GM23338 (cell line): ENCODE measurements at regions not wholly inside any gene's neighbourhood (a gene's known extent, or its start where the extent isn't known, plus 50 kb on each side); places are given as distances from the start of the nearest gene placed in this dataset.

ENCODE experiments used
- ATAC-seq: fragments of 200-7000 bp; cut with Tn5 transposase; 3 replicates; pipeline ENCODE4 v1.9.1; 2020
- DNase-seq: peaks from one replicate; pipeline ENCODE4 v3.0.0-alpha.2; 2015; ENCODE audit warnings: low spot score
- H2AFZ ChIP-seq: fragments of 200-600 bp; sonication (generic); 2 replicates; pipeline ENCODE4 v1.8.0; 2016; ENCODE audit warnings: antibody characterized with exemption, mild to moderate bottlenecking, moderate library complexity
- H3F3A ChIP-seq: fragments of 200-600 bp; sonication (generic); replicated peaks from 2 replicates; pipeline ENCODE4 v1.8.0; 2017; ENCODE audit warnings: antibody characterized with exemption, mixed run types, low read depth
- H3K27ac ChIP-seq: fragments of 200-600 bp; sonication (generic); 2 replicates; pipeline ENCODE4 v1.6.1; 2016; ENCODE audit warnings: low read depth
- H3K27me3 ChIP-seq: fragments of 200-600 bp; sonication (generic); 2 replicates; pipeline ENCODE4 v1.8.0; 2016; ENCODE audit warnings: mild to moderate bottlenecking, mixed run types, moderate library complexity; ENCODE audit not compliant: insufficient read depth
- H3K36me3 ChIP-seq: fragments of 200-600 bp; sonication (generic); 2 replicates; pipeline ENCODE4 v1.8.0; 2016; ENCODE audit warnings: mild to moderate bottlenecking; ENCODE audit not compliant: insufficient read depth
- H3K4me1 ChIP-seq: fragments of 200-600 bp; sonication (generic); 2 replicates; pipeline ENCODE4 v1.8.0; 2016; ENCODE audit warnings: mild to moderate bottlenecking, moderate library complexity; ENCODE audit not compliant: insufficient read depth
- H3K4me2 ChIP-seq: fragments of 200-600 bp; sonication (generic); 2 replicates; pipeline ENCODE4 v1.7.1; 2017; ENCODE audit warnings: mixed run types
- H3K4me3 ChIP-seq: fragments of 200-600 bp; sonication (generic); 2 replicates; pipeline ENCODE4 v1.6.1; 2016; ENCODE audit warnings: mixed run types
- H3K79me2 ChIP-seq: fragments of 200-600 bp; sonication (generic); replicated peaks from 2 replicates; pipeline ENCODE4 v1.8.0; 2017; ENCODE audit warnings: mild to moderate bottlenecking; ENCODE audit not compliant: insufficient read depth
- H3K9me2 ChIP-seq: fragments of 200-600 bp; sonication (generic); 2 replicates; pipeline ENCODE4 v1.8.0; 2017; ENCODE audit not compliant: insufficient read depth
- H4K20me1 ChIP-seq: fragments of 200-600 bp; sonication (generic); replicated peaks from 2 replicates; pipeline ENCODE4 v1.8.0; 2017; ENCODE audit warnings: mild to moderate bottlenecking; ENCODE audit not compliant: insufficient read depth
- H3K27ac Mint-ChIP-seq: 2 replicates; pipeline ENCODE4 v1.8.0; 2020; ENCODE audit warnings: inconsistent platforms, mild to moderate bottlenecking, moderate library complexity, mixed read lengths
- H3K27me3 Mint-ChIP-seq: 3 replicates; pipeline ENCODE4 v1.8.0; 2022; ENCODE audit warnings: low read depth, mild to moderate bottlenecking, moderate library complexity, mixed read lengths, inconsistent platforms; ENCODE audit not compliant: insufficient read depth, poor library complexity
- H3K36me3 Mint-ChIP-seq: 3 replicates; pipeline ENCODE4 v1.8.0; 2021; ENCODE audit warnings: low read depth, mild to moderate bottlenecking, inconsistent platforms, moderate library complexity, mixed read lengths
- H3K4me1 Mint-ChIP-seq: 3 replicates; pipeline ENCODE4 v1.8.0; 2020; ENCODE audit warnings: mild to moderate bottlenecking, inconsistent platforms, mixed read lengths
- H3K4me3 Mint-ChIP-seq: 3 replicates; pipeline ENCODE4 v1.8.0; 2021; ENCODE audit warnings: moderate library complexity, mild to moderate bottlenecking, inconsistent platforms, mixed read lengths
- H3K9me3 Mint-ChIP-seq: 3 replicates; pipeline ENCODE4 v1.8.0; 2020; ENCODE audit warnings: moderate library complexity, mild to moderate bottlenecking, inconsistent platforms, mixed read lengths
- CREB1 ChIP-seq: fragments of 250-450 bp; sonication (Bioruptor Pico); IDR thresholded peaks from 2 replicates; pipeline ENCODE4 v1.5.0; 2020; ENCODE audit warnings: low read depth, mild to moderate bottlenecking, moderate library complexity
- EZH2 ChIP-seq: fragments of 200-600 bp; sonication (generic); IDR thresholded peaks from one replicate; pipeline ENCODE4 v1.8.0; 2017; ENCODE audit warnings: antibody characterized with exemption, mild to moderate bottlenecking, low read depth; ENCODE audit not compliant: unreplicated experiment
- EZH2phosphoT487 ChIP-seq: fragments of 200-600 bp; sonication (generic); IDR thresholded peaks from one replicate; pipeline ENCODE4 v1.8.1; 2018; ENCODE audit warnings: antibody characterized with exemption; ENCODE audit not compliant: unreplicated experiment
- JUNB ChIP-seq: IDR thresholded peaks from one replicate; pipeline ENCODE4 v1.6.1; 2016; ENCODE audit warnings: antibody characterized with exemption; ENCODE audit not compliant: unreplicated experiment
- NANOG ChIP-seq: IDR thresholded peaks from 2 replicates; pipeline ENCODE4 v1.6.1; 2016; ENCODE audit warnings: antibody characterized with exemption, borderline replicate concordance
- POLR2AphosphoS5 ChIP-seq: IDR thresholded peaks from 2 replicates; pipeline ENCODE4 v1.6.1; 2016; ENCODE audit warnings: antibody characterized with exemption, low read depth
- STAT1 ChIP-seq: IDR thresholded peaks from one replicate; pipeline ENCODE4 v1.6.1; 2016; ENCODE audit warnings: antibody characterized with exemption; ENCODE audit not compliant: unreplicated experiment
- ZNF114 ChIP-seq: fragments of 250-450 bp; sonication (Bioruptor Pico); IDR thresholded peaks from 2 replicates; pipeline ENCODE4 v1.5.0; 2020; ENCODE audit warnings: mild to moderate bottlenecking, moderate library complexity
- ZNF331 ChIP-seq: fragments of 250-450 bp; sonication (Bioruptor Pico); IDR thresholded peaks from 2 replicates; pipeline ENCODE4 v1.5.0; 2020; ENCODE audit warnings: low read depth, mild to moderate bottlenecking, moderate library complexity
- TF ChIP-seq, protein P1 (sequence below): IDR thresholded peaks from 2 replicates; pipeline ENCODE4 v1.6.1; 2016; ENCODE audit warnings: antibody characterized with exemption
- TF ChIP-seq, protein P2 (sequence below): IDR thresholded peaks from one replicate; pipeline ENCODE4 v1.6.1; 2018; ENCODE audit warnings: antibody characterized with exemption; ENCODE audit not compliant: unreplicated experiment
- TF ChIP-seq, protein P3 (sequence below), 2 experiments: fragments of 200-600 bp in 1 of 2; sonication (generic) in 1 of 2; conservative IDR thresholded peaks; 2 replicates each; pipeline versions ENCODE4 v1.5.1 to v1.6.1; 2016 to 2017; ENCODE audit warnings: antibody characterized with exemption in 2 of 2, low read depth in 2 of 2, mild to moderate bottlenecking in 2 of 2, moderate library complexity in 1 of 2
- TF ChIP-seq, protein P4 (sequence below): fragments of 250-450 bp; sonication (Bioruptor Pico); IDR thresholded peaks from 2 replicates; pipeline ENCODE4 v1.5.0; 2020; ENCODE audit warnings: mild to moderate bottlenecking, moderate library complexity

DNA sequence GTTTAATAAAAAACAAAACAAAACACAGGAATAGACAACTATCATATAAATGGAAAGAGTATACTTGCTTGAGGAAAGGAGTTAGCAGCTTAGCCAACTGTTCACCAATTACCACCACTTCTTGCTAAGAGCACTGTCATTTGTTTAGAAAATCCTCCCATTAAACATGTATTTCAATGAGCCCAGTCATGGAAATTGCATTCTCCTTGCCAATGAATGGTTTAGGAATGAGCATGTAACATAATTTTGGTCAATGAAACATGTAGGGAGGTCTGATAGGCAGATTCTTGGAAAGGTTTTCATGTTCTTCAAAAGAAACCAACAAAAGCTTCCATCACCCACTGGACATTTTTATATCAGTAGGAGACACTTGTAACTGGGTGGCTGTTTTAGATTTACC, 502.8 kb upstream of the PAPPA start:
- DNase-seq (no peak), ATAC-seq (no peak)
- Mint-ChIP-seq H3K27ac (no peak overlapping the region), H3K9me3 (no peaks in the 10 kb centered on the region), H3K27me3 (no peaks in the 10 kb centered on the region), H3K4me1 (no peaks in the 10 kb centered on the region), H3K36me3 (no peaks in the 10 kb centered on the region), H3K4me3 (no peak overlapping the region)
- no peak overlapping the region for H3K27ac ChIP-seq
- H2AFZ ChIP-seq: no peak overlapping the region
- no peaks in the 10 kb centered on the region for H4K20me1 ChIP-seq
- H3F3A ChIP-seq: no peaks in the 10 kb centered on the region
- no peaks in the 10 kb centered on the region for H3K4me1 ChIP-seq
- no peaks in the 10 kb centered on the region for H3K36me3 ChIP-seq
- no peaks in the 10 kb centered on the region for H3K79me2 ChIP-seq
- no peak overlapping the region for H3K4me2 ChIP-seq
- H3K9me2 ChIP-seq: no peaks in the 10 kb centered on the region
- H3K4me3 ChIP-seq: no peak overlapping the region
- no peaks in the 10 kb centered on the region for H3K27me3 ChIP-seq
- TF ChIP-seq, protein P1, sequence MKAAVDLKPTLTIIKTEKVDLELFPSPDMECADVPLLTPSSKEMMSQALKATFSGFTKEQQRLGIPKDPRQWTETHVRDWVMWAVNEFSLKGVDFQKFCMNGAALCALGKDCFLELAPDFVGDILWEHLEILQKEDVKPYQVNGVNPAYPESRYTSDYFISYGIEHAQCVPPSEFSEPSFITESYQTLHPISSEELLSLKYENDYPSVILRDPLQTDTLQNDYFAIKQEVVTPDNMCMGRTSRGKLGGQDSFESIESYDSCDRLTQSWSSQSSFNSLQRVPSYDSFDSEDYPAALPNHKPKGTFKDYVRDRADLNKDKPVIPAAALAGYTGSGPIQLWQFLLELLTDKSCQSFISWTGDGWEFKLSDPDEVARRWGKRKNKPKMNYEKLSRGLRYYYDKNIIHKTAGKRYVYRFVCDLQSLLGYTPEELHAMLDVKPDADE: no peak
- TF ChIP-seq, protein P2, sequence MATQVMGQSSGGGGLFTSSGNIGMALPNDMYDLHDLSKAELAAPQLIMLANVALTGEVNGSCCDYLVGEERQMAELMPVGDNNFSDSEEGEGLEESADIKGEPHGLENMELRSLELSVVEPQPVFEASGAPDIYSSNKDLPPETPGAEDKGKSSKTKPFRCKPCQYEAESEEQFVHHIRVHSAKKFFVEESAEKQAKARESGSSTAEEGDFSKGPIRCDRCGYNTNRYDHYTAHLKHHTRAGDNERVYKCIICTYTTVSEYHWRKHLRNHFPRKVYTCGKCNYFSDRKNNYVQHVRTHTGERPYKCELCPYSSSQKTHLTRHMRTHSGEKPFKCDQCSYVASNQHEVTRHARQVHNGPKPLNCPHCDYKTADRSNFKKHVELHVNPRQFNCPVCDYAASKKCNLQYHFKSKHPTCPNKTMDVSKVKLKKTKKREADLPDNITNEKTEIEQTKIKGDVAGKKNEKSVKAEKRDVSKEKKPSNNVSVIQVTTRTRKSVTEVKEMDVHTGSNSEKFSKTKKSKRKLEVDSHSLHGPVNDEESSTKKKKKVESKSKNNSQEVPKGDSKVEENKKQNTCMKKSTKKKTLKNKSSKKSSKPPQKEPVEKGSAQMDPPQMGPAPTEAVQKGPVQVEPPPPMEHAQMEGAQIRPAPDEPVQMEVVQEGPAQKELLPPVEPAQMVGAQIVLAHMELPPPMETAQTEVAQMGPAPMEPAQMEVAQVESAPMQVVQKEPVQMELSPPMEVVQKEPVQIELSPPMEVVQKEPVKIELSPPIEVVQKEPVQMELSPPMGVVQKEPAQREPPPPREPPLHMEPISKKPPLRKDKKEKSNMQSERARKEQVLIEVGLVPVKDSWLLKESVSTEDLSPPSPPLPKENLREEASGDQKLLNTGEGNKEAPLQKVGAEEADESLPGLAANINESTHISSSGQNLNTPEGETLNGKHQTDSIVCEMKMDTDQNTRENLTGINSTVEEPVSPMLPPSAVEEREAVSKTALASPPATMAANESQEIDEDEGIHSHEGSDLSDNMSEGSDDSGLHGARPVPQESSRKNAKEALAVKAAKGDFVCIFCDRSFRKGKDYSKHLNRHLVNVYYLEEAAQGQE: no peak
- TF ChIP-seq EZH2: no peak
- TF ChIP-seq, protein P3, sequence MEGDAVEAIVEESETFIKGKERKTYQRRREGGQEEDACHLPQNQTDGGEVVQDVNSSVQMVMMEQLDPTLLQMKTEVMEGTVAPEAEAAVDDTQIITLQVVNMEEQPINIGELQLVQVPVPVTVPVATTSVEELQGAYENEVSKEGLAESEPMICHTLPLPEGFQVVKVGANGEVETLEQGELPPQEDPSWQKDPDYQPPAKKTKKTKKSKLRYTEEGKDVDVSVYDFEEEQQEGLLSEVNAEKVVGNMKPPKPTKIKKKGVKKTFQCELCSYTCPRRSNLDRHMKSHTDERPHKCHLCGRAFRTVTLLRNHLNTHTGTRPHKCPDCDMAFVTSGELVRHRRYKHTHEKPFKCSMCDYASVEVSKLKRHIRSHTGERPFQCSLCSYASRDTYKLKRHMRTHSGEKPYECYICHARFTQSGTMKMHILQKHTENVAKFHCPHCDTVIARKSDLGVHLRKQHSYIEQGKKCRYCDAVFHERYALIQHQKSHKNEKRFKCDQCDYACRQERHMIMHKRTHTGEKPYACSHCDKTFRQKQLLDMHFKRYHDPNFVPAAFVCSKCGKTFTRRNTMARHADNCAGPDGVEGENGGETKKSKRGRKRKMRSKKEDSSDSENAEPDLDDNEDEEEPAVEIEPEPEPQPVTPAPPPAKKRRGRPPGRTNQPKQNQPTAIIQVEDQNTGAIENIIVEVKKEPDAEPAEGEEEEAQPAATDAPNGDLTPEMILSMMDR (conservative IDR thresholded peaks at IDR 0.05; ENCODE audit: low read depth in 2 of 2): no peak
- TF ChIP-seq ZNF114: no peak
- TF ChIP-seq ZNF331 (CRISPR knock-in tag): no peak
- TF ChIP-seq CREB1: no peak
- no peak for TF ChIP-seq STAT1
- TF ChIP-seq, protein P4, sequence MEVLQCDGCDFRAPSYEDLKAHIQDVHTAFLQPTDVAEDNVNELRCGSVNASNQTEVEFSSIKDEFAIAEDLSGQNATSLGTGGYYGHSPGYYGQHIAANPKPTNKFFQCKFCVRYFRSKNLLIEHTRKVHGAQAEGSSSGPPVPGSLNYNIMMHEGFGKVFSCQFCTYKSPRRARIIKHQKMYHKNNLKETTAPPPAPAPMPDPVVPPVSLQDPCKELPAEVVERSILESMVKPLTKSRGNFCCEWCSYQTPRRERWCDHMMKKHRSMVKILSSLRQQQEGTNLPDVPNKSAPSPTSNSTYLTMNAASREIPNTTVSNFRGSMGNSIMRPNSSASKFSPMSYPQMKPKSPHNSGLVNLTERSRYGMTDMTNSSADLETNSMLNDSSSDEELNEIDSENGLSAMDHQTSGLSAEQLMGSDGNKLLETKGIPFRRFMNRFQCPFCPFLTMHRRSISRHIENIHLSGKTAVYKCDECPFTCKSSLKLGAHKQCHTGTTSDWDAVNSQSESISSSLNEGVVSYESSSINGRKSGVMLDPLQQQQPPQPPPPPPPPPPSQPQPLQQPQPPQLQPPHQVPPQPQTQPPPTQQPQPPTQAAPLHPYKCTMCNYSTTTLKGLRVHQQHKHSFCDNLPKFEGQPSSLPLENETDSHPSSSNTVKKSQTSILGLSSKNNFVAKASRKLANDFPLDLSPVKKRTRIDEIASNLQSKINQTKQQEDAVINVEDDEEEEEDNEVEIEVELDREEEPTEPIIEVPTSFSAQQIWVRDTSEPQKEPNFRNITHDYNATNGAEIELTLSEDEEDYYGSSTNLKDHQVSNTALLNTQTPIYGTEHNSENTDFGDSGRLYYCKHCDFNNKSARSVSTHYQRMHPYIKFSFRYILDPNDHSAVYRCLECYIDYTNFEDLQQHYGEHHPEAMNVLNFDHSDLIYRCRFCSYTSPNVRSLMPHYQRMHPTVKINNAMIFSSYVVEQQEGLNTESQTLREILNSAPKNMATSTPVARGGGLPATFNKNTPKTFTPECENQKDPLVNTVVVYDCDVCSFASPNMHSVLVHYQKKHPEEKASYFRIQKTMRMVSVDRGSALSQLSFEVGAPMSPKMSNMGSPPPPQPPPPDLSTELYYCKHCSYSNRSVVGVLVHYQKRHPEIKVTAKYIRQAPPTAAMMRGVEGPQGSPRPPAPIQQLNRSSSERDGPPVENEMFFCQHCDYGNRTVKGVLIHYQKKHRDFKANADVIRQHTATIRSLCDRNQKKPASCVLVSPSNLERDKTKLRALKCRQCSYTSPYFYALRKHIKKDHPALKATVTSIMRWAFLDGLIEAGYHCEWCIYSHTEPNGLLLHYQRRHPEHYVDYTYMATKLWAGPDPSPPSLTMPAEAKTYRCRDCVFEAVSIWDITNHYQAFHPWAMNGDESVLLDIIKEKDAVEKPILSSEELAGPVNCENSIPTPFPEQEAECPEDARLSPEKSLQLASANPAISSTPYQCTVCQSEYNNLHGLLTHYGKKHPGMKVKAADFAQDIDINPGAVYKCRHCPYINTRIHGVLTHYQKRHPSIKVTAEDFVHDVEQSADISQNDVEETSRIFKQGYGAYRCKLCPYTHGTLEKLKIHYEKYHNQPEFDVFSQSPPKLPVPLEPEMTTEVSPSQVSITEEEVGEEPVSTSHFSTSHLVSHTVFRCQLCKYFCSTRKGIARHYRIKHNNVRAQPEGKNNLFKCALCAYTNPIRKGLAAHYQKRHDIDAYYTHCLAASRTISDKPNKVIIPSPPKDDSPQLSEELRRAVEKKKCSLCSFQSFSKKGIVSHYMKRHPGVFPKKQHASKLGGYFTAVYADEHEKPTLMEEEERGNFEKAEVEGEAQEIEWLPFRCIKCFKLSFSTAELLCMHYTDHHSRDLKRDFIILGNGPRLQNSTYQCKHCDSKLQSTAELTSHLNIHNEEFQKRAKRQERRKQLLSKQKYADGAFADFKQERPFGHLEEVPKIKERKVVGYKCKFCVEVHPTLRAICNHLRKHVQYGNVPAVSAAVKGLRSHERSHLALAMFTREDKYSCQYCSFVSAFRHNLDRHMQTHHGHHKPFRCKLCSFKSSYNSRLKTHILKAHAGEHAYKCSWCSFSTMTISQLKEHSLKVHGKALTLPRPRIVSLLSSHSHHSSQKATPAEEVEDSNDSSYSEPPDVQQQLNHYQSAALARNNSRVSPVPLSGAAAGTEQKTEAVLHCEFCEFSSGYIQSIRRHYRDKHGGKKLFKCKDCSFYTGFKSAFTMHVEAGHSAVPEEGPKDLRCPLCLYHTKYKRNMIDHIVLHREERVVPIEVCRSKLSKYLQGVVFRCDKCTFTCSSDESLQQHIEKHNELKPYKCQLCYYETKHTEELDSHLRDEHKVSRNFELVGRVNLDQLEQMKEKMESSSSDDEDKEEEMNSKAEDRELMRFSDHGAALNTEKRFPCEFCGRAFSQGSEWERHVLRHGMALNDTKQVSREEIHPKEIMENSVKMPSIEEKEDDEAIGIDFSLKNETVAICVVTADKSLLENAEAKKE: no peak
- TF ChIP-seq POLR2AphosphoS5: no peak
- no peak for TF ChIP-seq JUNB
- TF ChIP-seq NANOG: no peak
- no peak for TF ChIP-seq EZH2phosphoT487
